ENCODE measurements at regions not wholly inside any gene's neighbourhood (a gene's known extent, or its start where the extent isn't known, plus 50 kb on each side); places are given as distances from the start of the nearest gene placed in this dataset.
"Not testable (repeated sequence)": the region's sequence is repeated elsewhere in the genome, so short reads cannot be mapped to it uniquely, and the experiment has no call there.

- Mint-ChIP-seq H3K27me3 (ENCODE audit: low read depth) (peaks cover 12% of the 10 kb centered on the region), H3K27ac (peak overlapping the region; percentile 76), H3K4me3 (peak overlapping the region; percentile 92)
- not testable (repeated sequence) for H3K36me3 Mint-ChIP-seq (ENCODE audit: low read depth); H3K4me1 Mint-ChIP-seq (ENCODE audit: low read depth); H3K9me3 Mint-ChIP-seq
These were observed 243.7 kb downstream of the PLA2G4A start for GRCh38 chr1:187072262-187073034.

GRCh38 chr1:187073035-187073560 is 244.3 kb downstream of the PLA2G4A start:
- not testable (repeated sequence) for H3K36me3 Mint-ChIP-seq (ENCODE audit: low read depth); H3K27me3 Mint-ChIP-seq (ENCODE audit: low read depth); H3K4me1 Mint-ChIP-seq (ENCODE audit: low read depth); H3K9me3 Mint-ChIP-seq
- Mint-ChIP-seq H3K27ac (peak overlapping the region; percentile 76), H3K4me3 (peak overlapping the region; percentile 92)

DNA sequence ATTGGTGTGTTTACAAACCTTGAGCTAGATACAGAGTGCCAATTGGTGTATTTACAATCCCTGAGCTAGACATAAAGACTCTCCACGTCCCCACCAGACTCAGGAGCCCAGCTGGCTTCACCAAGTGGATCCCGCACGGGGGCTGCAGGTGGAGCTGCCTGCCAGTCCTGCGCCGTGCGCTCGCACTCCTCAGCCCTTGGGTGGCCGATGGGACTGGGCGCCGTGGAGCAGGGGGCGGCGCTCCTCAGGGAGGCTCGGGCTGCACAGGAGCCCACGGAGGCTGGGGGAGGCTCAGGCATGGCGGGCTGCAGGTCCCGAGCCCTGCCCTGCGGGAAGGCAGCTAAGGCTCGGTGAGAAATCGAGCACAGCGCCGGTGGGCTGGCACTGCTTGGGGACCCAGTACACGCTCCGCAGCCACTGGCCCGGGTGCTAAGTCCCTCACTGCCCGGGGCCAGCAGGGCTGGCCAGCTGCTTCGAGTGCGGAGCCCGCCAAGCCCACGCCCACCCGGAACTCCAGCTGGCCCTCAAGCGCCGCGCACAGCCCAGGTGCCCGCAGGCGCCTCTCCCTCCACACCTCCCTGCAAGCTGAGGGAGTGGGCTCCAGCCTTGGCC is 245.0 kb downstream of the PLA2G4A start:
- H3K36me3 Mint-ChIP-seq (ENCODE audit: low read depth); H3K4me1 Mint-ChIP-seq (ENCODE audit: low read depth); H3K27me3 Mint-ChIP-seq (ENCODE audit: low read depth); H3K27ac Mint-ChIP-seq; H3K4me3 Mint-ChIP-seq; H3K9me3 Mint-ChIP-seq: not testable (repeated sequence)

DNA sequence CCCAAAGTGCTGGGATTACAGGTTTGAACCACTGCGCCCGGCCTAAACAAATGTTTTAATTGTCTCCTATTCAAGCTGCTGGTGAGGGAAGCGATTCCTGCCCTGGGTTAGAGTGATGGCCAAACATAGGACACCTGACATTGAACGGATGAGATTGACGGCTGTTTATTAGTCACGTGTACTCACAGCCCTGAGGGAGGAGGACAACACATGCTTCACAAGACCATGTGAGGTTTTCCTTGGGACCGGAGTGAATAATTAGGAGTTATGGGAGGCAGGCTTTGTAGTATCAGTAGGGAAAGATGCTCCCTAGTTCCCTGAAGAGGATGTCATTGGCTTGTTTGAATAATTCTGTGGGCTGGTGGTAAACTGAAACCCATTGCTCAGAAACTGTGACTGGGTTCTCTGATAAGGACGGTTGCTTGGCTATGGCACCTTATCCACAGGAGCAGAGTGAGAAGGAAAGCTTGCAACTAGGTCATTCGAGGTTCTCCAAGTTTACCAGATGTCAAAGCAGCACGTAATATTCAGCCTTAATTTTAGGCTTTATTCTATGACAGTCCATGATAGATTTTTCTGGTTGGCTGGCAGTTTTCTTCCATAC is 245.8 kb downstream of the PLA2G4A start:
- Mint-ChIP-seq H3K27ac (no peak overlapping the region), H3K9me3 (no peaks in the 10 kb centered on the region), H3K27me3 (ENCODE audit: low read depth) (peaks cover 9% of the 10 kb centered on the region), H3K36me3 (ENCODE audit: low read depth) (no peaks in the 10 kb centered on the region), H3K4me3 (no peak overlapping the region), H3K4me1 (ENCODE audit: low read depth) (peaks cover 6% of the 10 kb centered on the region)

GRCh38 chr1:187076922-187077321 is 248.2 kb downstream of the PLA2G4A start:
- no peaks in the 10 kb centered on the region for H3K36me3 Mint-ChIP-seq (ENCODE audit: low read depth)
- no peaks in the 10 kb centered on the region for H3K27me3 Mint-ChIP-seq (ENCODE audit: low read depth)
- H3K4me3 Mint-ChIP-seq = no peak overlapping the region
- H3K4me1 Mint-ChIP-seq (ENCODE audit: low read depth) = peaks cover 6% of the 10 kb centered on the region
- no peak overlapping the region for H3K27ac Mint-ChIP-seq
- no peaks in the 10 kb centered on the region for H3K9me3 Mint-ChIP-seq

DNA sequence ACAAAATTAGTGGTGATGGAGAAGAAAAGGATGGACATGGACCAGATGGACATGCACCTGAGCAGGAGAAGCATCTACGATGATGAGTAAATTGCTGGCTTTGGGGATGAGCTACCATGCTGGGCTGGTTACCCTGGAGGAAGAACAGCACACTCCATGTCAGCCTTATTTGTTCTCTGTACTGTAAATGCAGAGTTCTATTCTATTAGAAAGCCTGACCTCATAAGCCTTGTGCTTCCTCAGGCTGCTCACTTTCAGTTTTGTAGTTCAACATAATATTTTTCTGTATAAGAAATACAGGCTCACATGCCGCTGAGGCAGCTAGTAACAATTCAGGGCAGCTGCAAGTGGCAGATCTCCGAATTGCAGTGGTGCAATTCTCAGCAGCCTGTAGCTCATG is 249.6 kb downstream of the PLA2G4A start:
- Mint-ChIP-seq H3K36me3 (ENCODE audit: low read depth) (no peaks in the 10 kb centered on the region), H3K4me1 (ENCODE audit: low read depth) (peaks cover 2% of the 10 kb centered on the region), H3K4me3 (no peak overlapping the region), H3K9me3 (no peaks in the 10 kb centered on the region), H3K27ac (no peak overlapping the region), H3K27me3 (ENCODE audit: low read depth) (no peaks in the 10 kb centered on the region)

GRCh38 chr1:187078916-187079315 is 250.2 kb downstream of the PLA2G4A start:
- Mint-ChIP-seq H3K27ac (no peak overlapping the region), H3K9me3 (no peaks in the 10 kb centered on the region), H3K4me3 (no peak overlapping the region), H3K4me1 (ENCODE audit: low read depth) (peaks cover 2% of the 10 kb centered on the region), H3K36me3 (ENCODE audit: low read depth) (no peaks in the 10 kb centered on the region), H3K27me3 (ENCODE audit: low read depth) (no peaks in the 10 kb centered on the region)

GRCh38 chr1:187079330-187079729 is 250.6 kb downstream of the PLA2G4A start:
- Mint-ChIP-seq H3K9me3 (no peaks in the 10 kb centered on the region), H3K36me3 (ENCODE audit: low read depth) (no peaks in the 10 kb centered on the region), H3K27ac (no peak overlapping the region), H3K4me1 (ENCODE audit: low read depth) (peaks cover 2% of the 10 kb centered on the region), H3K4me3 (no peak overlapping the region), H3K27me3 (ENCODE audit: low read depth) (no peaks in the 10 kb centered on the region)

DNA sequence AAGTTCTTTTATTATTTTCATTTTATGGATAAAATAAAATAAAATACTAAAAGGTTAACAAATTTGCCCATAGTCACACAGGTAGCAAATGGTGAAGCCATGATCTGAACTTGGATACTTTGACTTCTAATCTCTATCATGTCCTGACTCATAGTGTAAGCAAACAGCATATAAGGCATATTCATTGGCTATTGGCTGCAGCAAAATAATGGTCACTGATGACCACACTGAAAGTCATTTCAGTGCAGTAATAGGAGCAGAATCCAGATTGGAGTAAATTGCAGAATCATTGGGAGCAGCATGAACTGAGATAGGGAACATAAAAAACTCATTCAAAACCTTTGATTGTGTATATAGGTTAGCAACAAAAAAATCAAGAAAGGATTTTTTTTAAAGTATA is 262.9 kb downstream of the PLA2G4A start:
- H3K4me3 Mint-ChIP-seq = no peak overlapping the region
- peaks cover 8% of the 10 kb centered on the region for H3K4me1 Mint-ChIP-seq (ENCODE audit: low read depth)
- H3K36me3 Mint-ChIP-seq (ENCODE audit: low read depth) = peaks cover 4% of the 10 kb centered on the region
- peaks cover 4% of the 10 kb centered on the region for H3K9me3 Mint-ChIP-seq
- no peak overlapping the region for H3K27ac Mint-ChIP-seq
- no peaks in the 10 kb centered on the region for H3K27me3 Mint-ChIP-seq (ENCODE audit: low read depth)

DNA sequence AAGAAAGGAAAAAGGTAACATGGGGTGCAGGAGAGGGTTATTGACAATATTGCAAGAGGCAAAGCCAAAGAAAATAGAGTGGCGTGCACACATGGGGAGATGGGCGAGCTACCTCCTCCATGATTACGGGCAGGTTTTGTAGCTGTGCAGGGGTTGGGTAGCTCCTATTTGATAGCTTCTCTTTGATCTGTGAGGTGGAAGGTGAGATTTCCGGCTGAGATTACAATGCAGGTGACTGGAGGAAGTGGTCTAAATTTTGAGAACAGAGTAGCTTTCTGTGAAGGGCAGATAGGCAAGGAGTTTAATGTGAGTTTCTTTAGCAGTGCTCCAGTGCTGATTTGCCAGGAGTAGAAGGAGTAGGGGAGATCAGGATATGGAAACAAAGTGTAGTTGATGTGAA is 263.4 kb downstream of the PLA2G4A start:
- H3K27ac Mint-ChIP-seq = peak overlapping the region; percentile 9
- peaks cover 8% of the 10 kb centered on the region for H3K4me1 Mint-ChIP-seq (ENCODE audit: low read depth)
- peaks cover 6% of the 10 kb centered on the region for H3K9me3 Mint-ChIP-seq
- H3K36me3 Mint-ChIP-seq (ENCODE audit: low read depth) = peaks cover 4% of the 10 kb centered on the region
- peak overlapping the region; percentile 16 for H3K4me3 Mint-ChIP-seq
- H3K27me3 Mint-ChIP-seq (ENCODE audit: low read depth) = no peaks in the 10 kb centered on the region

GRCh38 chr1:187096689-187097088 is 267.9 kb downstream of the PLA2G4A start:
- no peak overlapping the region for H3K27ac Mint-ChIP-seq
- H3K27me3 Mint-ChIP-seq (ENCODE audit: low read depth) = no peaks in the 10 kb centered on the region
- H3K4me3 Mint-ChIP-seq = no peak overlapping the region
- H3K4me1 Mint-ChIP-seq (ENCODE audit: low read depth) = peaks cover 7% of the 10 kb centered on the region
- H3K36me3 Mint-ChIP-seq (ENCODE audit: low read depth) = peaks cover 4% of the 10 kb centered on the region
- peaks cover 6% of the 10 kb centered on the region for H3K9me3 Mint-ChIP-seq

GRCh38 chr1:187110351-187110750 is 281.6 kb downstream of the PLA2G4A start:
- H3K4me3 Mint-ChIP-seq = no peak overlapping the region
- H3K4me1 Mint-ChIP-seq (ENCODE audit: low read depth) = no peaks in the 10 kb centered on the region
- H3K36me3 Mint-ChIP-seq (ENCODE audit: low read depth) = no peaks in the 10 kb centered on the region
- no peak overlapping the region for H3K27ac Mint-ChIP-seq
- no peaks in the 10 kb centered on the region for H3K9me3 Mint-ChIP-seq
- no peaks in the 10 kb centered on the region for H3K27me3 Mint-ChIP-seq (ENCODE audit: low read depth)

GRCh38 chr1:187114792-187115191 is 286.0 kb downstream of the PLA2G4A start:
- Mint-ChIP-seq H3K27me3 (ENCODE audit: low read depth) (no peaks in the 10 kb centered on the region), H3K4me1 (ENCODE audit: low read depth) (no peaks in the 10 kb centered on the region), H3K27ac (no peak overlapping the region), H3K9me3 (no peaks in the 10 kb centered on the region), H3K36me3 (ENCODE audit: low read depth) (no peaks in the 10 kb centered on the region), H3K4me3 (no peak overlapping the region)

- Mint-ChIP-seq H3K27me3 (ENCODE audit: low read depth) (no peaks in the 10 kb centered on the region), H3K36me3 (ENCODE audit: low read depth) (no peaks in the 10 kb centered on the region), H3K4me3 (no peak overlapping the region), H3K4me1 (ENCODE audit: low read depth) (no peaks in the 10 kb centered on the region), H3K9me3 (no peaks in the 10 kb centered on the region), H3K27ac (no peak overlapping the region)
These were observed 292.9 kb downstream of the PLA2G4A start for GRCh38 chr1:187121661-187122060.

GRCh38 chr1:187122566-187122965 is 293.8 kb downstream of the PLA2G4A start:
- no peak overlapping the region for H3K27ac Mint-ChIP-seq
- H3K9me3 Mint-ChIP-seq = no peaks in the 10 kb centered on the region

More at GRCh38 chr1:187122566-187122965, 293.8 kb downstream of the PLA2G4A start:
- Mint-ChIP-seq H3K4me1 (ENCODE audit: low read depth) (no peaks in the 10 kb centered on the region), H3K4me3 (no peak overlapping the region), H3K27me3 (ENCODE audit: low read depth) (no peaks in the 10 kb centered on the region), H3K36me3 (ENCODE audit: low read depth) (no peaks in the 10 kb centered on the region)

Data from T-helper 1 cell treated with Interleukin-12 subunit alpha and Interleukin-12 subunit beta and Interleukin-4 antibody, amounts not matched to agents 30 μg/mL and 1 μg/mL, for 36 hours (primary cell).